NCI-H69 (cell line): ENCODE measurements at regions not wholly inside any gene's neighbourhood (a gene's known extent, or its start where the extent isn't known, plus 50 kb on each side); places are given as distances from the start of the nearest gene placed in this dataset.

Experiments
- DNase-seq: peaks from one replicate; lab custom pipeline; 2025; lab: John Stamatoyannopoulos, UW

DNA sequence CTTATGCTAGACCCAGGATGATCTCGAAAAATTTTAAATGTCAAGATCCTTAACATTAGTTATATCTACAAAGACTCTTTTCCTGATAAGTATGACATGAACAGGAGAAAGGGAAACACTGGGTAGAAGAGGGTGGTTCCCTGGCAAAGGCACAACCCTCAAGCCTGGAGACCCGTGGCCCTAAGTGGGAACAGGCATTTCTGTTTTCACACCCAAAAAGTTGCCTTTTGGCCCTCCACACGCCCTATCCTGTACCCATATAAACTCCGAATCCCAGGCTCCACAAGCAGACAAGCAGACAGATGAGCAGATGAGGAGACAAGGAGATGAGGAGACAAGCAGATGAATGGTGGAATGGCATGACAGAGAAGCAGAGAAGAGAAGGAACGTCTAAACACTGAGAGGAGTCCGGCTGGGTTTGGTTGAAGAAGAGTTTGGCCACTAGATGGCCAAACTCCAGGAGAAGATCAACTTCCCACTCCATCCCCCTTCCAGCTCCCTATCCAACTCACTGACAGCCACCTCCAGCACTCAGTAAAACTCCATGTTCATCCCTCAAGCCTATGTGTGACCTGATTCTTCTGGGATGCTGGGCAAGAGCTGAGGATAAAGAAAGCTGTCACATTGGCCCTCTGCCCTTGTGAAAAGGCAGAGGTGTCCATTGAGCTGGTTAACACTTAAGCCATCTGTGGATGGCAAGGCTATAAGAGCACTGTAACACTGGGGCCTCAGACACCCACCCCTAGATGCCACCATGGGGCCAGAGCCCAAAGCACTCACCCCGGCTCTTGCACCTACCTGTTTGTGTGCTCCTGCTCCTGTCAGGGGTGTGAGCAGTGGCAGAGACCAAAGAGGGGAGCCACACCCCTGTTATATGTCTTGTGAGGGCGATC is 139.6 kb upstream of the FAM20A start:
- no peak for DNase-seq

DNA sequence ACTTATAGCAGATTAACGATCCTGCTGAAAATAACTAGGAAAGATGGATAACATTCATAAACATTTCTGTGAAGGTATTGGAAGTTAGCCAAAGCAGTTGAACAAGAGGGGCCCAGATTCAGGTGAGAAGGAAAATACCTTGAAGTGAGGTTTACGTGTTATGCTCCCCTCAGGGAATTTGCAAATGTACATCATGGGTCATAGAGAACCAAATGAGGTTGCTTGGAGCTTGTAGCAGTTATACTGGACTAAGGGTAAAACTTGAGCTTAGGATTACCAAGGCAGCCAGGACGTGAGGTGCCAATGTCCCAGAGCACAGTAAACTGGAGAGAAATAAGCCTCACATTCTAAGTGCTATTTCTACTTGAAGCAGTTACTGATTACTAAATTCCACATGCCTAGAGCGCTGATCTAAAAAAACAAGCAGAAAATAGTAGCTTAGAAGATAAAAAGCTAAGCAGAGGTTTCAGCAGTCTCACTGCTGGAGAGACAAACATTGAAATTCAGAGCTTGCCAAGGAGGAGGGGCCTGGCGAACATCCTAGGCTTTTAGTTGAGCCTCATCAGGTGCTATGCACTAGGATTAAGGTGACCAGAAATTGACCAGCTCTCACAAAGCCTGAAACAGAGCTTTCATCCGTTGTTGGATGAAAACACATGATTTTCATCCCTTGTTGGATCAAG is 136.7 kb upstream of the FAM20A start:
- DNase-seq = peak; percentile 66

DNA sequence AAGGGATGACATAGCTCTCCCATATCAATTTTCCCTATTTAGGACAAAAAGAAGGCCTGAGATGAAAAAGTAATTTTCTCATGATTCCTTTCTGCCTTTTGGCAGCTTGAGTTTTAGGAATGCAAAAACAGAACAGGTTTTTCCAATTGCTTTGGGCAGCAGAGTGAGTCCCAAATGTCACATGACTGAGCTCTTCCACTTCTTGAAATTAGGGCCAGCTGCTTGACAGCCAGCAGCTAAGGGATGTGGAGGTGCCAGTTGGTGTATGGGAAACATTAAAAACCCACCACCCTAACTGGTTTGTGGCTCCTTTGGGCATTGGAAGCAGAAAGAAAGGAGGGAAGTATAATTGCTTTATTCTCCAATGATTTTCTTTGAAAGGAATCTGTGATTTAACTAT is 133.8 kb upstream of the FAM20A start:
- DNase-seq = peak; percentile 64

DNA sequence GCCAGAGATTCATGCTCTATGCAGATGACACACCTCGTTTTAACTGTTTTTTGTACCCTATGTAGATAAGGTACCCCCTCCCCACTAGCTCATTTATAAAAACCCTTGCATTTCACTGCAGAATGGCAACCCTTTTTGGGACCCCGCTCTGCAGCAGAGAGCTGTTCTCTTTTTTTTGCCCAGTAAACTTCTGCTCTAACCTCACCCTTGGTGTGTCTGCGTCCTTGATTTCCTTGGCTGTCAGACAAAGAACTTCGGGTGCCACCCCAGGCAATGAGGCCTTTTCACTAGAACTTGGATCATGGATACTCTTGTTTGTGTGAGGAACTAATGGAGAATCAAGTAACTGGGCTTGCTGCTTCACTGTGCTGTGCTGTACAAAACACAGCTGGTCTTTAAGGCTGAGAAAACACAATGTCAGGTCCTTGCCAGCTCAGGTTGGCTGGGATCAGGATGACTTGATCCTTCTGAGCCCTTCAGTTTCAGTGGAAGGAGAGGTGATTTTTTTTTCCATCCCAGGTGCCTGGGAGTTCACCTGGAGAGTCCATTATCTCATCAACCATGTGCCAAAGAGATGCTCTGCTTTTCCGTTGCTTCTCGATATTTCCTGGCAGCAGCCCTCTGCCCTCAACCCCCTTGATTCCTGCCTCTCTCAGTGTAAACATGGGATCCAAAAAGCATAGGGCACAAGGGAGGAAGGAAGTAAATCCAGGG is 133.2 kb upstream of the FAM20A start:
- DNase-seq = no peak

DNA sequence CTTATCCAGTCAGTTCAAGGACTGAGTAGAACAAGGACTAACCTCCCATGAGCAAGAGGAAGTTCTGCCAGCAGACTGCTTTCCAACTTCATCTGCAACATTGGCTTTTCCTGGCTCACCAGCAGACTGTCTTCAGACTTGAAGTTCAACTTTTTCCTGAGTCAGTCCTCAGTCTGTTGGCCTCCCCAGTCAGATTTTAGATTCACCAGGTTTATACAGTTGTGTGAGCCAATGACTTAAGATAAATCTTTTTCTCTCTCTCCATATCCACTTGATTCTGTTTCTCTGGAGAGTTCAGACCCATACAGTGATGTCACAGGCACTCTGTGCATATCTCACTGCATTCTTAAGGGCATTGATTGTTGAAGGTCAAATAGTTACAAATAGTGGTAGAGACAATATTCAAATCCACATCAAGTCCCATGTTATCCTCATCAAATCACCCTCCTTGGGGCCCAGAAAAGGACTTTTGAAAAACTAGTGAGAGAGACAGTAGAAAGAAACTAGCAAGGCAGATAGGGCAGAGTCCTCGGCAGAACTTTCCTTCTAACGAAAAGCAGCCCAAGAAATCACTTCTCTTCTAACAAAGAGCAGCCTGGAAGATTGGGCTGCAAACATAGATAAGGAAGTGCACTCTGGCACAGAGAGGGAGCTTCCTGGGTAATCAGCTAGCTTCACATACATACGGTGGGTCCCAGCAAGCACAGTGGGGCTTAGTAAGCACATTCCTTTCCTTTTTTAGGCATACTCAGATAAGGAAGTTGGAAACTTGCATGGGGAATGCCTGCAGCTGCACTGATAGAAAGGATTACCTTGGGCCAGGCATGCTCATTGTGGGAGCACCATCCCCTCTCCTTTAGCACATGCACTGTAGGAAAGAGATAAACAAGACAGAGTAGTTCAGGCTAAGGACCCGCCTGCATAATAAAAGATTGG is 132.3 kb upstream of the FAM20A start:
- DNase-seq = no peak

DNA sequence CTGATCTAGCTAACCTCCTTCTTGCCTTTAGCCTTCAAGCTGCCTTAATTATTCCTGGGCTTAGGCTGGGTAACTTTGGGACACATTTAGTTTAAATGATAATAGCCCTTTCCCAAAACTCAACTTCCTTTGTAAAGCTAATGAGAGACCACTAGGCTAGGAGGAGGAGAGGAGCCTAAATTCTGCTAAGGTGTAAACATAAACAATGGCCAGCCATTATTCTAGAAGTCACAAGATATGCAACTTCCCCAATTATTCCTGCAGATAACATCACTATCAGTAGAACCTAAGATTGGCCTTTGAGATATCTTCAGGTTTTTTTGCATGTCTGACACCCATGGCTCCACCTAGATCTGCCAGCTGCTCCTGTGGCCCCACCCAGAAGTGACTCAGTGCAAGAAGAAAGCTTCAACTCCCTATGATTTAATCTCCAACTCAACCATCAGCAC is 131.2 kb upstream of the FAM20A start:
- no peak for DNase-seq

DNA sequence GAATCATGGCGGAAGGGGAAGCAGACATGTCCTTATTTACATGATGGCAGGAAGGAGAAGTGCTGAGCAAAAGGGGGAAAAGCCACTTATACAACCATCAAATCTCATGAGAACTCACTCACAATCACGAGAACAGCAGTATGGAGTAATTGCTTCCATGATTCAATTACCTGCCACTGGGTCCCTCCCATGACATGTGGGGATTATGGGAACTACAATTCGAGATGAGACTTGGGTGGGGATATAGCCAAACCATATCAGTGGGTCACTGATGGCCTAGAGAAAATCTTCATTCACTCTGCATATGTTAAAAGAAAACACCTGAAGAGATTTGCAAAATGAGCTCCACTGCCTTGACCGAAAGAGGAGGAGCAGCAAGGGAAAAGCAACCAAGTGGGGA is 130.3 kb upstream of the FAM20A start:
- DNase-seq = no peak

DNA sequence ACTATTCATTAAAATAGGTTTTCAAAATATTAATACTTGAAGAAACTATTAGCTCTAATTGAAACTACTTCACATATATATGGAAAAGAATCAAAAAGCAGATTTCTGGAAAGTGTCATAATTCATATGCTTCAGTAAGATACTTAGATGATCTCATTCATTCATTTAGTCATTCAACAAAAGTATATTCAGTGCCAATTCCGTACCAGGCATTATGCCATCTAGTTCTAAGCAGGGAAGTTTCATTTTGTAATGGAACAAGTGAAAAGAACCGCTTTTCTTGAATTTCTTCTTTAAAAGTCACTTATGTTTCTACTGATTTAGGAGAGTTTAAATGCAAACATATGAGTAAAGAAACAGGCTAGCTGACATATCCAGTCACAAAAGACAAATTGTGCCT is 118.3 kb upstream of the FAM20A start:
- no peak for DNase-seq

DNA sequence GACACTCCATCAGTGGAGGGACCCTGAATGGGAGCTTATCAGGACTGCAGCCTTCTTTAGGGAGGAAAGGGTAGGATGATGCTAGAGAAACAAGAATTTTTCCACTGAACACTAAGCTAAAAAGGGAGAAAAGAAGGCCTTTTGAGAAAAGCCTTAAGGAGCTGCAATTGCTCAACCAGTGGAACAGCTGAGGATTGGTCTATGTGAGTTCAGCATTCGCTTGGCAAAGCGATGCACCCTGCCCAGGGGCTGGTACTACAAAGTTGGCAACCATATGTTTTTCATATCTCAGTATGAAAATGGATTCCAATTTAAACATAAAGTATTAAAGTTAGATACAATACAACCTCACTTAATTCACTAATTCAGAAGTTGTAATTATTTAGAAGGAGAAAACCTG is 117.8 kb upstream of the FAM20A start:
- DNase-seq = no peak

DNA sequence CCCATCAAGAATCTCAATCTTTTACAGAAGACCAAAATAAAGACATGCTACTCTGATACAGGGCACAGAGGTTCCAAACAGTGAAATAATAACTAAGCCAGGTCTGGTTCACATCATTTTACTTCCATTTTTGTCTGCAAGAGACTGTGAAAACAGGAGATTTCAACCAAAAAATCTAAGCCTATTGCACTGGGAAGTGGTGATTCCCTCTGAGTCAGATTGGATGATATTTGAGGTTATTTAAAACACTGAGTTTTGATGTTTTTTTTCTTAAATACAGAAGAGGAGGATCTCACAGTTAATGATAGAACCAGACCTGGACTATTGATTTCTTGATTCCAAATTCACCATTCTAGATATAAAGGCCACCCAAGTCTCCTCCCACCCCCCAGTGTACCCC is 117.3 kb upstream of the FAM20A start:
- DNase-seq = no peak

DNA sequence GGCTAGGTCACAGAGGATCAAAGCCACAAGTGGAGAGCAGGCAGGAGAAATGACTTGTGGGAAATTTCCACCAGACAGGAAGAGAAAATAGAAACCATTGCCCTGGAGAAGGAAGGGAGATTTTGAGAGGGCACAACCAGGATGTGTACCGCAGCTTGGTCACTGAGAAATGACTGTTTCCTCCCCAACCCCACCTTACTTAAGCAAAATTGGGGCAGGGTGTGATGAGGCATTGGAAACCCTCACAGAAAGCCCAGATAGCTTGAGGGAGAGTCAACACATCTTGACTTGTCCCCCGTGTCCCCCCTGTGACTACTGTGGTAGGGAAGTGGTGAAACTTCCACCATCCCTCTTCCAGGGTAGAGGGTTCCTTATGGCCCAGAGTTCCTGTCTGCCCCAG is 113.5 kb upstream of the FAM20A start:
- DNase-seq = no peak

DNA sequence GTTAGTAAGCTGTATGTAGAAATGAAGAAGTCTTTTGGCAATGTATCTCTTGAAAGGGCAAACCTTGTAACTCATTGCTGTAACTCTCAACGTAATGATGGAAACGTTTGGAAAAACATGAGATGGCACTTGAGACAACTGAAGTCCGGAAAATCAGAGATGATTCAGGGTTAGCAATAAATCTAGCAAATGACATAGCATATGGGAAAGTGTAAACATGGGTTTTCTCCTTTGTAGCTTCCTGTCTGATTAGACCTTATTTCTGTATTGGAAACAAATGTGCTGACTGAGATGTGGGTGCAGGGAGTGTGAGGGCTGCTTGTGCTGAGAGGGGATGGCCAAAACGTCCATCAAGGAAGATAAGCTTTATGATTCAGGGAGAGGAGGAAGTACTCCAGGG is 110.7 kb upstream of the FAM20A start:
- no peak for DNase-seq

DNA sequence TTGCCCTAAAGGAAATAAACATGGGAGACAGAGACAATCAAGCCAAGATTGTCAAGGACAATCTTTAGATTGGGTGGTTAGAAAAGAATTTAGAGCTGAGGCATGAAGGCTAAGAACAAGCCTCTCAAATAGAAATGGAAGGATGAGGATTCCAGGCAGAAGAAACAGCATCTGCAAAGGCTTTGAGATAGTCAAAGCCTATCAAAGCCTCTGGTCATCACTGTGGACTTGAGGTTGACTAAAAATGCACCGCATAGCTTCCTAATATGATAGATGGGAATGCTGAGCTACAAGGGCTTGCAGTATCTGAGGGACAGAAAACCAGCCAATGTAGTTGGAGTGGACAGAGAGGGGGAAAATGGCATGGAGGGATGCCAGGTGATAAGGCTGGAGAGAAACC is 109.8 kb upstream of the FAM20A start:
- DNase-seq = no peak

DNA sequence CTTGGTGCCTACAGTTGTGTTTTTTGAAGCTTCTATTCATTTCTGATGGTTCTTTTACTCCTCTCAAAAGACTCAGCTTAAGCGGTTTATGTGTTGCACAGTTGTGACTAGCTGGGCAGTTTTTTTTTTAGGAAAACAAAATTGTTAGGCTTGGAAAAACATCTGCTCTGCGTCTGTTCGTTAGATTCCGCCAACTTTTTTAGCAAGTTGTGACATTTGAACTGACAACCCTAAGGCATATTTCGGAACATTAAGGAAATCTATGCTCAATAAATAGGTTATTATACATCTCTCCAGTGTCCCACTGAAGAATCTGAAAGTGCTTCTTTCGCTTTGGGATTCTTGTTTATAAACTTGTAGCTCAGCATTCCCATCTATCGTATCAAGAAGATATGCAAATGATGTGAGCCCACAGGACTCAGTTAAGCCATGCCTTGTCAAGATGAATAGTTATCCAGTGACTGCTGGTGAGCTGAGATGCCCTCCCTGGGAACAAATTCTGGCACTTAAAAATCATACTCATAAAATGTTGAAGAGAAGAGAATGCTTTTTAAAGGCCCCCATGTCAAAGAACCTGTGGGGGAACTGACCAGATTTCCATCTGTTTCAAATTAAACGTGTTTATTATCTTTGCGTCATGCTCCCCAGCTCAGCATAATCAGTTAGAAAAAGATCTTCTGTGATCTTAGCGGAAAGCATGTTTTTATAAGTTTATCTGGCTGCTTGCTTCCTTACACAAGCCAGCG is 109.0 kb upstream of the FAM20A start:
- no peak for DNase-seq

DNA sequence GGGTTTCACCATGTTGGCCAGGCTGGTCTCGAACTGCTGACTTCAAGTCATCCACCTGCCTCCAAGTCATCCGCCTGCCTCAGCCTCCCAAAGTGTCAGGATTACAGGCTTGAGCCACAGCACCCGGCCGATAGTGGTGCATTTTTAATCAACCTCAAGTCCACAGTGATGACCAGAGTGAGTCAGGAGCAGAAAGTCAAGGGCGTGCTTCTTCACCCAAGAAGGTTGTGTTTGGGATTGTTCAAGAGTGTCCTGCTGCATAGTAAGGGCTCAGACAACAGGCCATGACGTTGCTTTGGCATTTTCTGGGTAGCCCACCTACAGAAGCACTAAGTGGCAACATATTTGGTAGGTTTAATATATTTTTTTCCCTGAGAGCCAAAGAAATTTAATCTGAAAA is 108.3 kb upstream of the FAM20A start:
- no peak for DNase-seq

DNA sequence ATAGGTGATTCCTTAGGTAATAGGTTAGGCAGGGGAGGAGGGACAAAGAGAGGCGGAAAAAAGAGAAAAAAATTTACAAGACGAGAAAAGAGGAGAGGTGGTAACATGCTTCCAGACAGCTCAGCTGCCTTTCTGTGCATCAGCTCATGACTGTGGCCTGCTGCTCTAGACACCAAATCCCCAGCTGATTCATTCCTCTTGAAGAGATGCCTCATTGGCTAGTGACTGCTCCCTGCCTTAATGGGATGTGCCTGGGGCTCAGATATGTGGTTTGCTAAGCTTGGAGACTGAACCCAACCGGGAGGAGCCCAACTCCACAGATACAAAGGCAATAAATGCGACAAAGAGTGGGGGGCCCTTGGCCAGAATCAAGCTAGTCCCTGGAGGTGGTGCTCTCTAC is 105.9 kb upstream of the FAM20A start:
- DNase-seq = no peak

DNA sequence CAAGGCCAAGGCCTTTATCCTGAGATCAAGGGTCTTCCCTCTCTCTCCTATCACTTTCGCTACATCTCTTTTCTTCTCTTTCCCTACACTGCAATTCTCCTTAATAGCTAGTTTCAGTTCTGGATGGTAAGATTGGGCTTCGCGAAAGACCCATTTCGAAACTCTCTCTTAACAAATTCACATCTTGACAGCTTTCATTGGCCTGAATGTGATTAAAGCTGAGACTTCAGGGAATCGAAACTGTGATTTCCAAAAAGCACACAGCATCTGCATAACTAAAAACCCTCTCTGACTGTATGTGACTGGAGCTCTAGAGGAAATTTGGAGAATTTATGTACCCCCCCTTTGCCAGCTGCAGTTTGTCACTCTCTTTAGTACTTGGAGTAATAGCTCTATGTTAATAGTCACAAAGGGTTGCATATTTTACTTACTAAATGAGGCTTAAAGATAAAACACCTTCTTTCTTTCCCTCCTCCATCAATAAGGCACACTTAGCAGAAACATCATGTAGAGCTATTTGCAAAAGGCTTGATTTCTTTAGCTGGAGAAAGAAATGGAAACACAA is 105.3 kb upstream of the FAM20A start:
- no peak for DNase-seq

DNA sequence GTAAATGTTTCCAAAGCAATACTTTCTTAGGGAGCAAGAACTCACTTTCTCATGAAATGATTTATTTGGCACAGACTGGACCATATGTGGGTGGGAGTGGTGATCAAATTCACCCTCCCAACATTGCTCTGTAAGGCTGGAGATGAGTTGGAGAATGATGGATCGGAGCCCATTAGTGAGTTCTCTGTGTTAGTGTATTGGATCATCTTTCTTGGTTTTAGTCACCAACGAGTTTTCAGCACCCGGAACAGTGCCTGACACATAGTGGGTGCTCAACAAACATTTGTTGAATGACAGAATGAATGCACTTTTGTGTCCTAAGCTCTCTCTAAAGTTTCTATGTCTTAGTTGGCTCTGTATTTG is 104.5 kb upstream of the FAM20A start:
- DNase-seq = no peak

DNA sequence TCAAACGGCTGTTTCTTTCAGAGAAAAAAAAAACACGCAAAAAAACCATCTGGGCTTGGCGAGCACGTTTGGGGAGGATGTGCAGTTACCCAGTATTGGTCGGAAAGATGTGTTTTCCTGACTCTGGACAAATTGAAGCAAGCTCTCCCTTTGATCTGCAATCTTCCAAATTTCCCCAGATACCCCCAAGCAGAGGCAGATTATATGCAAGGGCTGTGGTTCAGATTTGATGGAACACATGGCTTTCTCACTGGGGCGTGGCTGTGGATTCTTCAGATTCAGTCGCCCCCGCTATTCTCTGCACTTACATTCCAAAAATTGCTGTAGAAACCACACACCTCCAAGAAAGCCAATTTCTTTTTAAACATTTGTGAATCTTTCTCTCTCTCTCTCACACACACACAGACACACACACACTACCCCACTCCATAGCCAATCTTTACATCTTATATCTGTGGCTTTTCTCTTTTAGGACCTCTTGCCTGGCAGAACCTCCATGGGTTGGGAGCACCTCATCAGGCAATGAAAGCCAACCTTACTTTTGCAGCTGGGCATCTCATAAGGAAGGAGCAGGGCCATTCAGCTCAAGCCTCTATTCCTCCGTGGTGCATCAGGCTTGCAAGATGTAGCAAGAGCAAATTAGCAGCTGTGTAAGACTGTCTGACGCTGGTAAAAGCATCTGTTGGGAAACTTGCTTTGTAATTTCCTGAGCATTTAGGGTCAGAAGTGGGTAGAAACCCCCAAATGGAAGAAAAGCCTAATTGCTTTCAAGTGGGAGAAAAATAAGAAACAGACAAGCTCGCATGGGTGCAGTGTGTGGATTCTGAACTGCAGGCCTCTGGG is 103.9 kb upstream of the FAM20A start:
- DNase-seq = no peak

DNA sequence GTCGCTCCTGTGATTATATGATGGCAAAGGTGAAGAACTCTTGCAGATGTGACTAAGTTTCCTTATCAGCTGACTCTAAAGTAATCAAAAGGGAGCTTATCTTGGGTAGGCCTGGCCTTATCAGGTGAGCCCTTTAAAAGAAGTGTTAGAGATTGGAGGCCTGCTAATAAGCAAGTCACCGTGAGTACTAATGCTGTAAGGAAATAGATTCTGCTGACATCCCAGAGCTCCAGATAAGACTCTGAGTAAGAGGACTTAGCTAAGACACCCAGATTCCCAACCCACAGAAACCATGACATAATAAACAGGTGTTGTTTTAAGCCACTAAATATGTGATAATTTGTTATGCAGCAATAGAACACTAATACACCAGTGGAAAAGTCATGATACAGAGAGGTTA is 99.9 kb upstream of the FAM20A start:
- no peak for DNase-seq
